HUES6 (cell line): ENCODE measurements at regions not wholly inside any gene's neighbourhood (a gene's known extent, or its start where the extent isn't known, plus 50 kb on each side); places are given as distances from the start of the nearest gene placed in this dataset.

Source experiments
- H3K27ac ChIP-seq: 2 replicates; pipeline ENCODE4 v1.7.0; 2013; ENCODE audit warnings: low read depth, mild to moderate bottlenecking, low read length, inconsistent platforms
- H3K27me3 ChIP-seq: 2 replicates; pipeline ENCODE4 v1.6.1; 2013; ENCODE audit warnings: low read length; ENCODE audit not compliant: control insufficient read depth, insufficient read depth
- H3K36me3 ChIP-seq: 2 replicates; pipeline ENCODE4 v1.6.1; 2013; ENCODE audit warnings: low read length; ENCODE audit not compliant: control insufficient read depth, insufficient read depth
- H3K4me1 ChIP-seq: 2 replicates; pipeline ENCODE4 v1.6.1; 2013; ENCODE audit warnings: low read length; ENCODE audit not compliant: control insufficient read depth, insufficient read depth
- H3K4me3 ChIP-seq: 2 replicates; pipeline ENCODE4 v1.5.1; 2013; ENCODE audit warnings: low read depth, low read length
- H3K9ac ChIP-seq: one replicate; pipeline ENCODE4 v1.6.1; 2013; ENCODE audit warnings: mild to moderate bottlenecking, low read length
- H3K9me3 ChIP-seq: 2 replicates; pipeline ENCODE4 v1.6.1; 2013; ENCODE audit warnings: low read depth, low read length; ENCODE audit not compliant: control insufficient read depth, insufficient read depth

DNA sequence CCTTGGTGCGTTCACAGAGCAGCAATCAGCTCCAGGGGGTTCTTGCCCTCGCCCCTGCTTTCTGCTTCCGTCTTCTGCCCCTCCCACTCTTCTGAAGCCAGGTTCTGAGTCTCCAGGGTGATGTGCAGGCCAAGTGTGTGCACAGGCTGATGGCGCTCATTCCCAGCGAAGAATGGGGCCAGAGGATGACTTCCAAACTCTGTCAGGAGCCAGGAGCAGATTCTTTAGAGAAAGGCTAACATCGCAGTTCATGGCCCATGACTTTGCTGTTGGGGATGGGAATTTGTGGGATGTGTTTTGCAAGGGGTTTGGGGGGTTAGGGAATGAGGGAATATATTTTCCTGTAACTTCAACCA, 56.1 kb upstream of the CCN6 start:
- Histone ChIP-seq H3K27ac (no peak overlapping the region), H3K9me3 (peaks cover 3% of the 10 kb centered on the region; the same call in 1 of the 2 replicates), H3K36me3 (no peaks in the 10 kb centered on the region), H3K4me3 (no peak overlapping the region), H3K27me3 (no peaks in the 10 kb centered on the region), H3K4me1 (peaks cover 9% of the 10 kb centered on the region), H3K9ac (no peak overlapping the region)

DNA sequence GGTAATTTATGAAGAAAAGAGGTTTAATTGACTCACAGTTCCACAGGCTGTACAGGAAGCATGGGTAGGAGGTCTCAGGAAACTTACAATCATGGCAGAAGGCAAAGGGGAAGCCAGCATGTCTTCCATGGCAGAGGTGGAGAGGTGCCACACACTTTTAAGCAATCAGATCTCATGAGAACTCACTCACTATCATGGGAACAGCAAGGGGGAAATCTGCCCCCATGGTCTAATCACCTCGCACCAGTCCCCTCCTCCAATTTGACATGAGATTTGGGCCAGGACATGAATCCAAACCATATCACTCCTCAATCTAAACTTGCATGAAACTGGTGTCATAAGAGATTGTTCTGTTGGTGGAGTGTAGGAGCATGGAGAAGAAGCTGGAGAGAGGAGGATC, 51.6 kb upstream of the CCN6 start:
- Histone ChIP-seq H3K4me3 (no peak overlapping the region), H3K4me1 (peaks cover 3% of the 10 kb centered on the region; the same call in 1 of the 2 replicates), H3K27me3 (no peaks in the 10 kb centered on the region), H3K27ac (no peak overlapping the region), H3K9me3 (peaks cover 3% of the 10 kb centered on the region; the same call in 1 of the 2 replicates), H3K9ac (no peak overlapping the region), H3K36me3 (no peaks in the 10 kb centered on the region)
